Osteoblast (primary cell): ENCODE measurements at regions not wholly inside any gene's neighbourhood (a gene's known extent, or its start where the extent isn't known, plus 50 kb on each side); places are given as distances from the start of the nearest gene placed in this dataset.
"Not testable (repeated sequence)": the region's sequence is repeated elsewhere in the genome, so short reads cannot be mapped to it uniquely, and the experiment has no call there.

Experiments
- DNase-seq: peaks from one replicate; pipeline ENCODE4 v3.0.0; 2011; ENCODE audit warnings: low spot score, mixed read lengths; ENCODE audit not compliant: insufficient read length; ENCODE audit errors: missing footprints
- H2AFZ ChIP-seq: 2 replicates; pipeline ENCODE4 v1.6.0; 2011; ENCODE audit warnings: mild to moderate bottlenecking, low read length
- H3K27ac ChIP-seq: 2 replicates; pipeline ENCODE4 v1.5.1; 2011; ENCODE audit warnings: mild to moderate bottlenecking, low read depth, low read length, moderate library complexity
- H3K27me3 ChIP-seq: 2 replicates; pipeline ENCODE4 v1.6.0; 2012; ENCODE audit warnings: mild to moderate bottlenecking, control low read depth, inconsistent platforms, low read length, moderate library complexity; ENCODE audit not compliant: insufficient read depth
- H3K36me3 ChIP-seq: 2 replicates; pipeline ENCODE4 v1.5.1; 2011; ENCODE audit warnings: mild to moderate bottlenecking, low read length, control low read depth, moderate library complexity; ENCODE audit not compliant: insufficient read depth
- H3K4me1 ChIP-seq: 2 replicates; pipeline ENCODE4 v1.5.1; 2011; ENCODE audit warnings: mild to moderate bottlenecking, low read length, control low read depth, moderate library complexity; ENCODE audit not compliant: insufficient read depth
- H3K4me2 ChIP-seq: 2 replicates; pipeline ENCODE4 v1.6.0; 2011; ENCODE audit warnings: mild to moderate bottlenecking, low read length; ENCODE audit not compliant: insufficient read depth
- H3K4me3 ChIP-seq: fragments of 200-600 bp; sonication (generic); 3 replicates; pipeline ENCODE4 v1.5.1; 2012; ENCODE audit warnings: mild to moderate bottlenecking, low read length, inconsistent platforms; ENCODE audit not compliant: insufficient read depth
- H3K79me2 ChIP-seq: 2 replicates; pipeline ENCODE4 v1.6.0; 2012; ENCODE audit warnings: mild to moderate bottlenecking, low read length, control low read depth, inconsistent platforms; ENCODE audit not compliant: insufficient read depth
- H3K9me3 ChIP-seq: 2 replicates; pipeline ENCODE4 v1.5.1; 2011; ENCODE audit warnings: low read depth, low read length, control low read depth
- H4K20me1 ChIP-seq: 2 replicates; pipeline ENCODE4 v1.6.0; 2012; ENCODE audit warnings: mild to moderate bottlenecking, low read length, control low read depth; ENCODE audit not compliant: insufficient read depth
- TF ChIP-seq, protein P1 (sequence below): IDR thresholded peaks from 2 replicates; pipeline ENCODE4 v1.5.1; 2011; ENCODE audit warnings: mild to moderate bottlenecking, low read depth, low read length, moderate library complexity; ENCODE audit errors: extremely low read depth

- H2AFZ ChIP-seq, result no peak overlapping the region
- TF ChIP-seq, protein P1, sequence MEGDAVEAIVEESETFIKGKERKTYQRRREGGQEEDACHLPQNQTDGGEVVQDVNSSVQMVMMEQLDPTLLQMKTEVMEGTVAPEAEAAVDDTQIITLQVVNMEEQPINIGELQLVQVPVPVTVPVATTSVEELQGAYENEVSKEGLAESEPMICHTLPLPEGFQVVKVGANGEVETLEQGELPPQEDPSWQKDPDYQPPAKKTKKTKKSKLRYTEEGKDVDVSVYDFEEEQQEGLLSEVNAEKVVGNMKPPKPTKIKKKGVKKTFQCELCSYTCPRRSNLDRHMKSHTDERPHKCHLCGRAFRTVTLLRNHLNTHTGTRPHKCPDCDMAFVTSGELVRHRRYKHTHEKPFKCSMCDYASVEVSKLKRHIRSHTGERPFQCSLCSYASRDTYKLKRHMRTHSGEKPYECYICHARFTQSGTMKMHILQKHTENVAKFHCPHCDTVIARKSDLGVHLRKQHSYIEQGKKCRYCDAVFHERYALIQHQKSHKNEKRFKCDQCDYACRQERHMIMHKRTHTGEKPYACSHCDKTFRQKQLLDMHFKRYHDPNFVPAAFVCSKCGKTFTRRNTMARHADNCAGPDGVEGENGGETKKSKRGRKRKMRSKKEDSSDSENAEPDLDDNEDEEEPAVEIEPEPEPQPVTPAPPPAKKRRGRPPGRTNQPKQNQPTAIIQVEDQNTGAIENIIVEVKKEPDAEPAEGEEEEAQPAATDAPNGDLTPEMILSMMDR, result no peak
- H3K27ac ChIP-seq, result peak overlapping the region; percentile 77
Observed at GRCh38 chr2:53129851-53130250, 637.8 kb upstream of the CHAC2 start.

GRCh38 chr2:53127061-53127650 lies 640.4 kb upstream of the CHAC2 start:
- Histone ChIP-seq H2AFZ (no peak overlapping the region), H3K36me3 (no peaks in the 10 kb centered on the region)
- TF ChIP-seq, protein P1, result no peak

More at GRCh38 chr2:53129851-53130250, 637.8 kb upstream of the CHAC2 start:
- H3K4me3 ChIP-seq, result peak overlapping the region; percentile 8
- H3K79me2 ChIP-seq, result no peaks in the 10 kb centered on the region
- no peaks in the 10 kb centered on the region for H3K9me3 ChIP-seq
- peak overlapping the region; percentile 60 for H3K4me2 ChIP-seq
- H3K4me1 ChIP-seq, result peaks cover 24% of the 10 kb centered on the region
- no peak for DNase-seq
- H3K36me3 ChIP-seq, result no peaks in the 10 kb centered on the region
- no peaks in the 10 kb centered on the region for H4K20me1 ChIP-seq
- no peaks in the 10 kb centered on the region for H3K27me3 ChIP-seq

DNA sequence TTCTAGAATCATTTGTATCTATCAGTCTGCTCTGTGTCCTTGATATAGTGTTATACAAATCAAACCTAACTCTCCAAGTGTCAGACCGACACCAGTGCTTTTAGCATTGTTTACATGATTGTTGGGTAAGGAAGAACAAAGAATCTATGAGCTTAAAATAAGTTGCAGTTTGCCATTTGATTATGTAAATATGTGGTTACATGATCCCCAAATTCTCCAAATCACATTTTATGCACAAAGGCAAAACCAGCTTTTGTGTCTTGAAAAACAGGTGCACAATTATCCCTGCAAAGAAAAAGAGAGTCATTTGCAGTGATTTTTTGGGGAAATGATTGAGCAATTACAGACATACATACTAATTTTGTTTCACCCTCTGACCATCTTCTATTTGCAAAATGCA lies 652.6 kb upstream of the CHAC2 start:
- no peak for DNase-seq
- no peaks in the 10 kb centered on the region for H3K4me1 ChIP-seq

More at GRCh38 chr2:53127061-53127650, 640.4 kb upstream of the CHAC2 start:
- H3K27me3 ChIP-seq, result no peaks in the 10 kb centered on the region
- H3K4me2 ChIP-seq, result no peak overlapping the region
- H3K9me3 ChIP-seq, result no peaks in the 10 kb centered on the region
- no peaks in the 10 kb centered on the region for H3K79me2 ChIP-seq
- H4K20me1 ChIP-seq, result no peaks in the 10 kb centered on the region
- H3K27ac ChIP-seq, result no peak overlapping the region
- no peak for DNase-seq
- H3K4me1 ChIP-seq, result peaks cover 24% of the 10 kb centered on the region
- H3K4me3 ChIP-seq, result no peak overlapping the region

GRCh38 chr2:53114582-53114981 lies 653.0 kb upstream of the CHAC2 start:
- Histone ChIP-seq H2AFZ (no peak overlapping the region), H3K4me1 (no peaks in the 10 kb centered on the region), H3K27ac (no peak overlapping the region), H3K9me3 (no peaks in the 10 kb centered on the region), H4K20me1 (no peaks in the 10 kb centered on the region), H3K79me2 (no peaks in the 10 kb centered on the region), H3K27me3 (no peaks in the 10 kb centered on the region), H3K36me3 (no peaks in the 10 kb centered on the region), H3K4me3 (no peak overlapping the region), H3K4me2 (no peak overlapping the region)
- no peak for DNase-seq
- TF ChIP-seq, protein P1, result no peak

More for the DNA sequence above, 652.6 kb upstream of the CHAC2 start:
- H3K36me3 ChIP-seq, result no peaks in the 10 kb centered on the region
- H4K20me1 ChIP-seq, result no peaks in the 10 kb centered on the region
- H3K9me3 ChIP-seq, result no peaks in the 10 kb centered on the region
- H2AFZ ChIP-seq, result no peak overlapping the region
- no peaks in the 10 kb centered on the region for H3K27me3 ChIP-seq
- H3K4me3 ChIP-seq, result no peak overlapping the region
- no peak overlapping the region for H3K27ac ChIP-seq
- TF ChIP-seq, protein P1, result no peak
- H3K4me2 ChIP-seq, result no peak overlapping the region
- no peaks in the 10 kb centered on the region for H3K79me2 ChIP-seq

GRCh38 chr2:53112408-53112807 lies 655.2 kb upstream of the CHAC2 start:
- H3K4me1 ChIP-seq, H3K27me3 ChIP-seq, H3K4me3 ChIP-seq, H3K36me3 ChIP-seq, H3K79me2 ChIP-seq, DNase-seq, H3K9me3 ChIP-seq, H3K27ac ChIP-seq, H3K4me2 ChIP-seq, H4K20me1 ChIP-seq, H2AFZ ChIP-seq: not testable (repeated sequence)
